ENCODE measurements at regions not wholly inside any gene's neighbourhood (a gene's known extent, or its start where the extent isn't known, plus 50 kb on each side); places are given as distances from the start of the nearest gene placed in this dataset.

GRCh38 chr1:208599063-208599462 lies 354.9 kb upstream of the PLXNA2 start:
- DNase-seq = no peak

GRCh38 chr1:208600456-208601190 lies 356.4 kb upstream of the PLXNA2 start:
- DNase-seq = no peak

GRCh38 chr1:208601561-208601960 lies 357.4 kb upstream of the PLXNA2 start:
- DNase-seq = no peak

DNA sequence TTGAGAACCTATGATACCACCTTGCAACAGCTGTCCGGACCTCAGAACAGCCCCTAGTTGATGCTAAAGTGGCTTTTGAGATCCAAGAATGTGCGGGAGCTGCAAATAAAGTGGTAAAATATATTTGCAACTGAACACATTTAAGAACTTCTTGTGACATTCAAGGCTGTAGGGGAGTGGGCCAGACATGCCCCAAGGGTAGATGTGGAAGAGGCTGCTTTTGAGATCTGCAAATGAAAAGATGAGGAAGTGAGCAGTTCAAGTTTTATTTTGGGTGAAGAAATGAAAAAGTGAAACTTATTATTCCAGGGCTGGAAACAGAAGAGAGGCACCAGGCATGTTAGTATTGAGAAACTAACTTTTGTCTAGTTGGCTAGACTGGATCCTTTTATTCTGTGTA lies 359.5 kb upstream of the PLXNA2 start:
- no peak for DNase-seq

- DNase-seq = no peak
These were observed 360.1 kb upstream of the PLXNA2 start for GRCh38 chr1:208604295-208604694.

DNA sequence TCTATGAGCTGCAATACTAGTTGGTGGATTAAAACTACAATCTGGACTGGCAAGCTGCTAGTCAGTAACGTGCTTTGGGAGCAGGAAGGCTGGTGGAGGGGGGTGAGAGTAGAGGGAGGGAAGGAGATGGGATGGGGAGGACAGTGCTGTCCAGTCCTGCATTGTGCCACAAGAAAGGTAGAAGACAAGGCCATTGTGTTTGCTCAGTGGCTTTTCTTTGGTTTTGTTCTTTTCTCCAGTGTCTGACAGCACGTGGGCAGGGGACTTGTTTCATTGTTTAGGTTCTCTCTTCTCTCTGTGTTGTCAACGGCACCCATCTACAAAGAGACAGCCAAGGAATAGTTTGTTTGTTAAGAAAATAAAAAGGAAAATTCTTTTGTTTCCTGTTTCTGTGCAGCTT lies 362.8 kb upstream of the PLXNA2 start:
- no peak for DNase-seq

- no peak for DNase-seq
These were observed 363.4 kb upstream of the PLXNA2 start for GRCh38 chr1:208607616-208608015.

DNA sequence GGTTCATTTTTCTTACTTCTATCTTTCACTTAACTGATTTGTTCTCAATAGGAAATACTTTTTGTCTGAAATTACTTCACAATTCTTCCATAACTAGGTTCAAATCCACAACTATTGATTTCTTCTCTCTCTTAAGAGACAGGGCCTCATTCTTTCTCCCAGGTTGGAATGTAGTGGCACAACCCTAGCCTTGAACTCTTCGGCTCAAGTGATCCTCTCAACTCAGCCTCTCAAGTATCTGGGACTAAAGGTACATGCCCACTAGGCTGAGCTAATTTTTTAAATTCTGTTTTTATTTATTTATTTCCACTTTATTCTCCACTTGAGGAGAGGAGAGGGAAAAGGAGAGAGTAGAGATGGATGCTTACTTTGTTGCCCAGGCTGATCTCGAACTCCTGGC lies 370.4 kb upstream of the PLXNA2 start:
- DNase-seq = no peak

- DNase-seq = no peak
These were observed 371.2 kb upstream of the PLXNA2 start for GRCh38 chr1:208615371-208615770.

DNA sequence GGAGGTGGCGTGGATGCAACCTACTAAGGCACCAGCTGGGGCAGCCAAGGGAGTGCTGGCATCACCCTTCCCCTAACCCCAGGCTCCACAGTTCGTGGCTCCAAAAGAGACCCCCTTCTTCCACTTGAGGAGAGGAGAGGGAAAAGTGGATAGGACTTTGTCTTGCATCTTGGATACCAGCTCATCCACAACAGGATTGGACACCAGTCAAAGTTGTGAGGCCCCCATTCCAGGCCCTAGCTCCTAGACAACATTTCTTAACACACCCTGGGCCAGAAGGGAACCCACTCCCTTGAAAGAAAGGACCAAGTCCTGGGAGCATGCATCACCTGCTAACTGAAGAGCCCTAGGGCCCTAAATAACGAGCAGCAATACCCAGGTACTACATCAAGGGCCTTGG lies 372.6 kb upstream of the PLXNA2 start:
- DNase-seq = no peak

DNA sequence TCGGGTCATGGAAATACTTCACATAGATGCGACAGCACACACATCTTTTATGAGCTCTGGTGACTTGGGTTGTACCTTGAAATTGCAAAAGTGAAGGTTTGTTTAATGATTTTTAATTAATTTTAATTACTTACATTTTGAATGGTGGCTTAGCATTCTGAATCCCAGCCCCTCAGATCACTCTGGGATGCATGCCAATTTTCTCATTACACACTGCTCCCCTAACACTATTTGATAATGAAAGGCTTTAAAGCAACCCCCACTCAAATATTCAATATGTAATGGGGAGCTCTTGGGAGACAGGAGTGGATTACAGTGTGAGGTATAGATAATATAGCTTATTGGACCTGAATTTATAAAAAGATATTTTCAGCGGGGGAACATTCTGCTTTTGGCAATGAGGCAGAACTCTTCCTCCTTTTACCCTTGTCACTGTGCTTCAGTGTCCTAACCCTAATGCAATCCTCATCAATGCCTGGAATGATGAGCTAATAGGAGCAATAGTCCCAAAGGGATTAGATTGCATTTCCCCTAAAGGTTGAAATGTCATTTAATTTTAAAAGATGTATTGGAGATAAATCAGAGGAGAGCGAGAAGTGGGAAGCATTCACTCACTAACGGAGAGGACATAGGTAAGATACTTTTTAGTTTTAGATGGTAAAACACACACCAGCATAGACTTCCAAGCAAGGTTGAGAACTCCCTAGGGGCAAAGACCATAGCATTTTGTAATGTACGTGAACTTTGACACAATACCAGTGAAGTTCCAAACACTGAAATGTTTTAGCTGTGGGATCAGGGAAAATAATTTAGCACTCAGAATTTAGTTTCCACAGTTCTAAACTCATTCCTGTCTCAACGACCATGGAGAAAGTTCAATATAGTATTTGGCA lies 384.1 kb upstream of the PLXNA2 start:
- DNase-seq = no peak

GRCh38 chr1:208631092-208631491 lies 386.9 kb upstream of the PLXNA2 start:
- DNase-seq = no peak

DNA sequence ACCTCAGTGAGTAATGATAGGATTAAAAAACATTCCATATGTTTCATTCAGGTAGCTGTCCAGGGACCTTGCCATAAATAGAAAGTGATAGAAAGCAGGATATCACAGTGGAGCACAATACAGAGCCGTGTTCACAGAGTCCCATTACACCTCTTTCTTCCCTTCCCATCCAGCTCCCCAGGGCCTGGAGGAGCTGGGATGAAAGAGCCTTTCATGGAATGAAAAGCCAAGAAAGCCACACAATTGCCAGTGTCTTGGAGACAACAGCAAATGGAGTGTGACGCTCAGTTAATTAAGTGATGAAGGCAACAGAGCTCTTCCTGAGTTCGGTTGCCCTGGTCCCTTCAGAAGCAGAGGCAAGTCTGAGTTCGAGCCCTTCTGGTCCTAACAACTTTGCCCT lies 387.3 kb upstream of the PLXNA2 start:
- no peak for DNase-seq

DNA sequence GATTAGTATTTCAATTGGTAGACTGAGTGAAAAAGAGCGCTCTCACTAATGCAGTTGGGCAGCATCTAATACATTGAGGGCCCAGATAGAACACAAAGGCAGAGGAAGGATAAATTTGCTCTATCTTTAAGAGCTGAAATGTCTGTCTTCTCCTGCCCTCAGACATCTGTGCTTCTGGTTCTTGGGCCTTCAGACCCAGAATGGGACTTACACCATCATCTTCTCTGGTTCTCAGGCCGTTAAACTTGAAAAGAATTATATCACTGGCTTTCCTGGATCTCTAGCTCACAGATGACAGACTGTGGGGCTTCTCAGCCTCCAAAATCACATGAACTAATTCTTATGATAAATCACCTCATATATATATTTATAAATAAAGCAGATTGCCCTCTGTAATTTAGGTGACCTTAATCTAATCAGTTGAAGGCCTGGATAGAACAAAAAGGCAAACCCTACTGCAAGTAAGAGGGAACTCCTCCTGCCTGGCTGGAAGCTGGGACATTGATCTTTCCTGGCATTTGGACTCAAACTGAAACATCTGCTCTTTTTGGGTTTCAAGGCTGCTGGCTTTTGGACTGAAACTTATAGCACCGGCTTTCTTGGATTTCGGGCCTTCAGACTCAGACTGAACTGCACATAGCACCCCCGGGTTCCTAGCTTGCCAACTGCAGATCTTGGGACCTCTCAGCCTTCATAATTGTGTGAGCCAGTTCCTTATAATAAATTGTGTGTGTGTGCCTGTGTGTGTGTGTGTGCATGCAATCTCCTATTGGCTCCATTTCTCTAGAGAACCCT lies 390.4 kb upstream of the PLXNA2 start:
- no peak for DNase-seq

GRCh38 chr1:208637181-208637580 lies 393.0 kb upstream of the PLXNA2 start:
- DNase-seq = no peak

GRCh38 chr1:208639382-208639781 lies 395.2 kb upstream of the PLXNA2 start:
- DNase-seq = no peak

GRCh38 chr1:208640295-208640694 lies 396.1 kb upstream of the PLXNA2 start:
- DNase-seq = no peak

DNA sequence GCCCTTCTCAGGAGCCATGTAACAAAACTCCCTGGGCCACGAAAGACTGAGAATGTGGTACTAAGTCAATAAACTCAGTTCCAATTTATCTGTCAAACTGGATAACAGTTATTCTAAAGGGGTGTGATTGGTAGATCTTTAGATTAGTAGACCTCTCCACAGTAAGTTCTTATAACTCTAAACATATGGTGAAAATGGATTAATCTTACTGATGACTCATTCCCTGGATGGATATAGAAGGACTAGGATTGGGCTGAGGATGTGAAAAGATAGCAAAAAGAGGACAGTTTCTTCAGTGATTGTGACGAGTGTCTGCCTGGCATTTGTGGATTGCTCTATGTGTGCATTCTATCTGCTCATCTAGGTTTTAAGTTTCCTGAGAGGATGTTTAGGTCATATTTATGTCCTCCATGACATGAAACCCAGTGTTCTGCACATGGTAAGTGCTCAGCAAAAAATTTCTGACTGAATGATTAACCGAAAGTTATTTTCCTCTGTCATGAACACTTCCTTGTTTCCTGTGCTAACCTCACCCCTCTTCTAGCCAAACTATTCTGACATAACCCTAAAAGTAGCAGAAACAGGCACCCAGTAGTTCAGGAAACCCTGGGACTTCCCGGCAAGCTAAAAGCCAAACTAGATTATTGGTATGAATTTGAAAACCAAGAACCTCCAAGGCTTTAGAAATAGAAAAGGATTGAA lies 397.5 kb upstream of the PLXNA2 start:
- DNase-seq = no peak

DNA sequence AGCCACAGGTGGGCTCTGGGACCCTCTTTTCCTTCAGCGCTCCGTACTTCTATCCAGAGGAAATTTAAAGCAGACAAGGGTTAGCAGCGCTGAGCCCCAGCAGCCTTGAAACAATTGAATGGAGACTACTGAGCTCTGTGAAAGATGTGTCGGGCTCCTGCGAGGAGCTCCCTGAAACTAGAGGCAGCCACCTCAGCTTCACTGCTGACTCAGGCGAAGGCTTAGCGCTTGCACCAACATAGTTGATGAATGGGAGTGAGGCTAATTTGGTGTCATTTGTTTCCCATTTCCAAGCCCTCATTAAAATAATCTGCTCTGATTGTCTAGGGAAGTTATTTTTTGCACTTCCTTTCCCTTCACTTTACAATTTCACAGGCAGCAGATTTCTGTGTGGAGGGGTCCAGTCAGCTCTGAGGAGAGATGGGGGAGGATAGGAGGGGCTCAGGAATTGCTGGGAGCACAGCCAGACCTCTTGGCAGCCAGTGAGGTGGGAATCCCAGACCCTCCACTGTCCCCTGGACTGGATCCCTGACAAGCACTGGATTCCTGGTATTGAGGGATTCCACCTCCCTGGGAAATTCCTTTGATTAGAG lies 398.9 kb upstream of the PLXNA2 start:
- DNase-seq = no peak

GRCh38 chr1:208644401-208645160 lies 400.4 kb upstream of the PLXNA2 start:
- DNase-seq = no peak

- no peak for DNase-seq
These were observed 402.2 kb upstream of the PLXNA2 start for GRCh38 chr1:208646431-208646830.

GRCh38 chr1:208648146-208648545 lies 404.0 kb upstream of the PLXNA2 start:
- DNase-seq = no peak
